GM21526 (cell line): ENCODE measurements at regions not wholly inside any gene's neighbourhood (a gene's known extent, or its start where the extent isn't known, plus 50 kb on each side); places are given as distances from the start of the nearest gene placed in this dataset.

Source experiments
- ATAC-seq: cut with Tn5 transposase; IDR thresholded peaks from one replicate; pipeline ENCODE4 v1.9.1; 2021; ENCODE audit warnings: moderate library complexity; ENCODE audit not compliant: unreplicated experiment, low FRiP score

- ATAC-seq = no peak
These were observed 519.1 kb upstream of the IGFBP3 start for GRCh38 chr7:46440186-46440585.

GRCh38 chr7:46432708-46433107 is 511.6 kb upstream of the IGFBP3 start:
- no peak for ATAC-seq

- no peak for ATAC-seq
These were observed 507.2 kb upstream of the IGFBP3 start for GRCh38 chr7:46428295-46428694.

- no peak for ATAC-seq
These were observed 503.9 kb upstream of the IGFBP3 start for GRCh38 chr7:46424934-46425333.

- no peak for ATAC-seq
These were observed 500.6 kb upstream of the IGFBP3 start for GRCh38 chr7:46421441-46422230.

GRCh38 chr7:46414946-46415345 is 493.9 kb upstream of the IGFBP3 start:
- no peak for ATAC-seq

GRCh38 chr7:46411236-46411635 is 490.2 kb upstream of the IGFBP3 start:
- no peak for ATAC-seq

GRCh38 chr7:46407125-46407524 is 486.1 kb upstream of the IGFBP3 start:
- ATAC-seq = no peak

GRCh38 chr7:46397591-46397990 is 476.5 kb upstream of the IGFBP3 start:
- no peak for ATAC-seq

- no peak for ATAC-seq
These were observed 475.4 kb upstream of the IGFBP3 start for GRCh38 chr7:46396481-46396880.

- ATAC-seq = no peak
These were observed 472.1 kb upstream of the IGFBP3 start for GRCh38 chr7:46393142-46393541.

GRCh38 chr7:46391231-46392201 is 470.4 kb upstream of the IGFBP3 start:
- ATAC-seq = no peak

GRCh38 chr7:46390042-46390441 is 469.0 kb upstream of the IGFBP3 start:
- no peak for ATAC-seq

- ATAC-seq = no peak
These were observed 468.1 kb upstream of the IGFBP3 start for GRCh38 chr7:46389146-46389545.

- no peak for ATAC-seq
These were observed 466.6 kb upstream of the IGFBP3 start for GRCh38 chr7:46387646-46388045.

GRCh38 chr7:46386428-46387399 is 465.6 kb upstream of the IGFBP3 start:
- no peak for ATAC-seq

- no peak for ATAC-seq
These were observed 464.7 kb upstream of the IGFBP3 start for GRCh38 chr7:46385662-46386309.

GRCh38 chr7:46383605-46384004 is 462.5 kb upstream of the IGFBP3 start:
- ATAC-seq = no peak

- ATAC-seq = no peak
These were observed 449.0 kb upstream of the IGFBP3 start for GRCh38 chr7:46369933-46370654.
